K562 (cell line): ENCODE measurements at regions not wholly inside any gene's neighbourhood (a gene's known extent, or its start where the extent isn't known, plus 50 kb on each side); places are given as distances from the start of the nearest gene placed in this dataset.

ENCODE experiments used
- ATAC-seq: fragments of 200-7000 bp; cut with Tn5 transposase; 3 replicates; pipeline ENCODE4 v1.9.1; 2020; ENCODE audit warnings: moderate library complexity
- BruUV-seq: library from RNA; stranded (reverse); fragments of 400-500 nt; replicated peaks from 2 replicates; lab custom pipeline; 2021; lab: Mats Ljungman, UMichigan
- CTCF ChIA-PET: fragments of 300-600 bp; formaldehyde crosslinking; extraction: SDS; loops from one replicate; lab custom pipeline; 2021; ENCODE audit warnings: low intra/inter-chr PET ratio; lab: Yijun Ruan, JAX
- POLR2A ChIA-PET: fragments of 300-600, 350-650 bp; sonication (Branson Sonifier 250); formaldehyde crosslinking; extraction: SDS; loops from one replicate; lab custom pipeline; 2021; ENCODE audit warnings: antibody characterized with exemption, inconsistent platforms; lab: Yijun Ruan, JAX
- DNase-seq, 4 experiments: peaks; one replicate each; pipeline versions ENCODE4 v3.0.0 to v3.0.0-alpha.2; 2011 to 2018; ENCODE audit warnings: low spot score in 3 of 4, mixed read lengths in 3 of 4; ENCODE audit errors: extremely low read depth in 1 of 4
- FAIRE-seq: peaks from 2 replicates; lab custom pipeline; 2011; peaks lifted over from hg19 to GRCh38; lab: Jason Lieb, UNC
- H2AFZ ChIP-seq: 2 replicates; pipeline ENCODE4 v1.6.0; 2011; ENCODE audit warnings: low read depth, low read length, control low read depth, inconsistent platforms
- H3K27ac ChIP-seq: fragments of 200-600 bp; 3 replicates; pipeline ENCODE4 v1.8.0; 2011; ENCODE audit warnings: low read depth, mild to moderate bottlenecking, control low read depth, inconsistent platforms, low read length, moderate library complexity, mixed read lengths; ENCODE audit errors: extremely low read depth
- H3K27me3 ChIP-seq, 2 experiments: fragments of 300-600 bp in 1 of 2; 2 replicates in 1 of 2; 3 replicates in 1 of 2; pipeline versions ENCODE4 v1.6.0 to v1.8.0; 2011; ENCODE audit warnings: inconsistent platforms in 2 of 2, low read length in 2 of 2, mild to moderate bottlenecking in 1 of 2, mixed read lengths in 1 of 2, moderate library complexity in 1 of 2; ENCODE audit not compliant: control insufficient read depth in 2 of 2, insufficient read depth in 2 of 2
- H3K36me3 ChIP-seq: fragments of 300-600 bp; 3 replicates; pipeline ENCODE4 v1.8.0; 2011; ENCODE audit warnings: mild to moderate bottlenecking, low read length, inconsistent platforms; ENCODE audit not compliant: control insufficient read depth, insufficient read depth
- H3K4me1 ChIP-seq, 2 experiments: fragments of 200-600 bp in 1 of 2; replicated peaks in 1 of 2; 2 replicates in 1 of 2; 3 replicates in 1 of 2; pipeline versions ENCODE4 v1.5.1 to v1.8.0; 2011; ENCODE audit warnings: inconsistent platforms in 2 of 2, low read length in 2 of 2, mild to moderate bottlenecking in 1 of 2, mixed read lengths in 1 of 2, moderate library complexity in 1 of 2; ENCODE audit not compliant: control insufficient read depth in 2 of 2, insufficient read depth in 2 of 2
- H3K4me2 ChIP-seq: 2 replicates; pipeline ENCODE4 v1.6.1; 2011; ENCODE audit warnings: low read length, control low read depth, inconsistent platforms, mixed read lengths; ENCODE audit not compliant: insufficient read depth
- H3K4me3 ChIP-seq: fragments of 200-600 bp; sonication (generic), shearing (Covaris generic); 2 replicates; pipeline ENCODE4 v1.5.1; 2016; ENCODE audit warnings: control low read depth, inconsistent platforms
- H3K79me2 ChIP-seq: fragments of 200-600 bp; 3 replicates; pipeline ENCODE4 v1.8.0; 2011; ENCODE audit warnings: low read length, inconsistent platforms; ENCODE audit not compliant: control insufficient read depth, insufficient read depth
- H3K9ac ChIP-seq, 2 experiments: 2 replicates each; pipeline versions ENCODE4 v1.6.0 to v1.6.1; 2011; ENCODE audit warnings: low read depth in 2 of 2, low read length in 2 of 2, control low read depth in 1 of 2, inconsistent platforms in 1 of 2, mild to moderate bottlenecking in 1 of 2, mixed read lengths in 1 of 2; ENCODE audit not compliant: insufficient read depth in 1 of 2
- H3K9me1 ChIP-seq: one replicate; pipeline ENCODE4 v1.6.0; 2011; ENCODE audit warnings: inconsistent platforms, mild to moderate bottlenecking, low read length, moderate library complexity; ENCODE audit not compliant: control insufficient read depth, insufficient read depth
- H3K9me3 ChIP-seq: replicated peaks from 2 replicates; pipeline ENCODE4 v1.5.1; 2011; ENCODE audit warnings: low read depth, low read length, inconsistent platforms; ENCODE audit not compliant: control insufficient read depth, insufficient read depth
- H4K20me1 ChIP-seq: replicated peaks from 2 replicates; pipeline ENCODE4 v1.6.1; 2011; ENCODE audit warnings: low read length, inconsistent platforms, mixed read lengths; ENCODE audit not compliant: control insufficient read depth, insufficient read depth
- GTF3C2 ChIP-seq: IDR thresholded peaks from 3 replicates; pipeline ENCODE4 v1.6.1; 2011; ENCODE audit warnings: borderline replicate concordance, mild to moderate bottlenecking, moderate library complexity; ENCODE audit not compliant: insufficient read length; ENCODE audit errors: extremely low read depth
- HIVEP1 ChIP-seq: fragments of 250-450 bp; sonication (Bioruptor Pico); IDR thresholded peaks from 2 replicates; pipeline ENCODE4 v1.4.0; 2020; ENCODE audit warnings: mild to moderate bottlenecking
- HSF4 ChIP-seq: fragments of 250-450 bp; sonication (Bioruptor Pico); IDR thresholded peaks from 2 replicates; pipeline ENCODE4 v2.1.2; 2022; ENCODE audit warnings: mild to moderate bottlenecking, moderate library complexity, borderline replicate concordance
- KLF10 ChIP-seq: fragments of 250-450 bp; sonication (Bioruptor Pico); IDR thresholded peaks from 2 replicates; pipeline ENCODE4 v1.6.1; 2021; ENCODE audit warnings: matching md5 sums
- MAFG ChIP-seq: fragments of 450-650 bp; conservative IDR thresholded peaks from 2 replicates; pipeline ENCODE4 v1.6.1; 2016; ENCODE audit warnings: missing genetic modification characterization, missing compliant biosample characterization
- PPARD ChIP-seq: fragments of 250-450 bp; sonication (Bioruptor Pico); IDR thresholded peaks from 2 replicates; pipeline ENCODE4 v1.8.0; 2022; ENCODE audit warnings: inconsistent platforms, mild to moderate bottlenecking, moderate library complexity
- SMAD4 ChIP-seq: fragments of 250-450 bp; sonication (Bioruptor Pico); conservative IDR thresholded peaks from 2 replicates; pipeline ENCODE4 v1.8.0; 2021; ENCODE audit warnings: inconsistent platforms, mild to moderate bottlenecking, moderate library complexity
- SREBF2 ChIP-seq: sonication (generic); formaldehyde crosslinking; IDR thresholded peaks from 2 replicates; pipeline ENCODE4 v1.4.0; 2020; ENCODE audit warnings: mild to moderate bottlenecking, missing genetic modification reagents
- TSC22D4 ChIP-seq: fragments of 450-650 bp; IDR thresholded peaks from 2 replicates; pipeline ENCODE4 v1.6.1; 2016; ENCODE audit warnings: missing genetic modification characterization, missing biosample characterization, control low read depth
- XRCC5 ChIP-seq: fragments of 200-400 bp; formaldehyde crosslinking; IDR thresholded peaks from 2 replicates; pipeline ENCODE4 v1.6.1; 2017; ENCODE audit warnings: low read depth, mild to moderate bottlenecking, low read length
- ZKSCAN3 ChIP-seq: fragments of 250-450 bp; sonication (Bioruptor Pico); IDR thresholded peaks from 2 replicates; pipeline ENCODE4 v1.4.0; 2020
- WGBS: fragments of 100-300 bp; shearing (Covaris generic); methylation state at CpG from one replicate; pipeline ENCODE4 v1.1.6; 2016; ENCODE audit warnings: low coverage, mixed read lengths; ENCODE audit not compliant: insufficient coverage; ENCODE audit errors: missing lambda C conversion rate; 5-methylcytosine and 5-hydroxymethylcytosine counted together
- in situ Hi-C: fragments of 300-500 bp; cut with MboI; formaldehyde crosslinking; loops from 4 replicates; pipeline ENCODE4 v1.15.0; 2018; ENCODE audit warnings: inconsistent platforms, mixed read lengths
- intact Hi-C: fragments of 100-400 bp; cut with micrococcal nuclease; formaldehyde crosslinking; loops from 2 replicates; pipeline ENCODE4 v1.14.2; 2022
- TF ChIP-seq, protein P1 (sequence below): fragments of 450-650 bp; formaldehyde crosslinking; IDR thresholded peaks from 2 replicates; pipeline ENCODE4 v1.4.0; 2020; ENCODE audit warnings: mild to moderate bottlenecking, moderate library complexity

DNA sequence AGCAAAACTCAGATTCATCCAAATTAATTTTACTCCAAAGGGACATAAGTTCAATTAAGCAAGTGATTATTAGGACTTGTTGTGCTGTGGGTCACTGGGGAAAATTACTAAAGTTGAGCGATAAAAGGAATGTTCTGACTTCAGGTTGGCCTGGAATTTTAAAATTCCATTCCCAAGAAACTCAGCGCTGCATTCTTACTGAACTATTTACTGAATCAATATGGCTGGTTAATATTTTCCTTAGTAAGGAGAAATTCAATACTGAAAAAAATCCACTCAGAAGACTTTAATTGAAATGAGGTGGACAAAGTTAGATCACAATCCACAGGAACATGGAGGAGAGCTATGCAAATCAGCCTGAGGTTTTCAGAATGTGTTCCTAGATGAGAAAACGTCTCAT lies 578.9 kb upstream of the NR5A2 start:
- 0% methylated on average over 3 of the region's 3 CpGs for WGBS
- H3K9me3 ChIP-seq = 0 out of 2 replicates have a peak, but pooled peaks cover 5% of the 10 kb centered on the region

More for the DNA sequence above, 578.9 kb upstream of the NR5A2 start:
- no TSS peak for BruUV-seq
- Histone ChIP-seq H3K9me1 (no peaks in the 10 kb centered on the region), H3K79me2 (no peaks in the 10 kb centered on the region), H3K4me1 (no peaks in the 10 kb centered on the region), H3K4me3 (no peak overlapping the region), H4K20me1 (no peaks in the 10 kb centered on the region), H3K27me3 (no peaks in the 10 kb centered on the region), H3K9ac (no peak overlapping the region), H3K4me2 (no peak overlapping the region), H2AFZ (no peak overlapping the region), H3K36me3 (no peaks in the 10 kb centered on the region), H3K27ac (no peak overlapping the region)
- ATAC-seq (no peak), FAIRE-seq (no peak), DNase-seq (no peak)
- intact Hi-C loops (no loop called here), in situ Hi-C loops (no loop called here)
- CTCF ChIA-PET = no interaction called here
- POLR2A ChIA-PET = no interaction called here
- TF ChIP-seq XRCC5 (no peak), SMAD4 (CRISPR knock-in tag) (no peak), MAFG (no peak), GTF3C2 (no peak), TSC22D4 (tag) (no peak), SREBF2 (CRISPR knock-in tag) (no peak), PPARD (CRISPR knock-in tag) (no peak), KLF10 (CRISPR knock-in tag) (no peak), HSF4 (CRISPR knock-in tag) (no peak), ZKSCAN3 (CRISPR knock-in tag) (no peak), HIVEP1 (CRISPR knock-in tag) (no peak)
- TF ChIP-seq, protein P1, sequence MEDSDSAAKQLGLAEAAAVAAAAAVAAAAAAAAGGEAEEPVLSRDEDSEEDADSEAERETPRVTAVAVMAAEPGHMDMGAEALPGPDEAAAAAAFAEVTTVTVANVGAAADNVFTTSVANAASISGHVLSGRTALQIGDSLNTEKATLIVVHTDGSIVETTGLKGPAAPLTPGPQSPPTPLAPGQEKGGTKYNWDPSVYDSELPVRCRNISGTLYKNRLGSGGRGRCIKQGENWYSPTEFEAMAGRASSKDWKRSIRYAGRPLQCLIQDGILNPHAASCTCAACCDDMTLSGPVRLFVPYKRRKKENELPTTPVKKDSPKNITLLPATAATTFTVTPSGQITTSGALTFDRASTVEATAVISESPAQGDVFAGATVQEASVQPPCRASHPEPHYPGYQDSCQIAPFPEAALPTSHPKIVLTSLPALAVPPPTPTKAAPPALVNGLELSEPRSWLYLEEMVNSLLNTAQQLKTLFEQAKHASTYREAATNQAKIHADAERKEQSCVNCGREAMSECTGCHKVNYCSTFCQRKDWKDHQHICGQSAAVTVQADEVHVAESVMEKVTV (CRISPR knock-in tag) = no peak
- TF ChIP-seq, all 486 proteins: peak for 0
